Upper lobe of left lung (tissue), 6 donors: ENCODE measurements at regions not wholly inside any gene's neighbourhood (a gene's known extent, or its start where the extent isn't known, plus 50 kb on each side); places are given as distances from the start of the nearest gene placed in this dataset.

Experiments
- ATAC-seq, 2 donors: fragments of 200-7000 bp; cut with Tn5 transposase; one replicate each; pipeline ENCODE4 v1.9.1; 2022; ENCODE audit warnings: mild to moderate bottlenecking in 2 of 2, moderate library complexity in 2 of 2; ENCODE audit not compliant: low FRiP score in 2 of 2
- DNase-seq, 2 donors: peaks; one replicate each; pipeline ENCODE4 v3.0.0-alpha.2; 2019 to 2020
- H3K27ac ChIP-seq, 4 donors: fragments of 200-600 bp; sonication (generic); one replicate each; pipeline ENCODE4 v1.5.1; 2016 to 2019
- H3K27me3 ChIP-seq, 4 donors: fragments of 200-600 bp; sonication (generic); one replicate each; pipeline ENCODE4 v1.5.1; 2017 to 2019
- H3K36me3 ChIP-seq, 4 donors: fragments of 200-600 bp; sonication (generic); one replicate each; pipeline ENCODE4 v1.5.1; 2016 to 2019
- H3K4me1 ChIP-seq, 4 donors: fragments of 200-600 bp; sonication (generic); one replicate each; pipeline ENCODE4 v1.5.1; 2018 to 2019
- H3K4me3 ChIP-seq, 4 donors: fragments of 200-600 bp; sonication (generic); one replicate each; pipeline ENCODE4 v1.5.1; 2017 to 2019; ENCODE audit warnings: mild to moderate bottlenecking in 2 of 4, moderate library complexity in 1 of 4
- H3K9me3 ChIP-seq, 4 donors: fragments of 200-600 bp; sonication (generic); one replicate each; pipeline ENCODE4 v1.5.1; 2018 to 2019
- EP300 ChIP-seq, 4 donors: sonication (generic); formaldehyde crosslinking; IDR thresholded peaks; one replicate each; pipeline ENCODE4 v1.5.1; 2017; ENCODE audit warnings: antibody characterized with exemption in 4 of 4, control low read depth in 2 of 4
- POLR2A ChIP-seq, 4 donors: fragments of 450-650 bp; IDR thresholded peaks; one replicate each; pipeline ENCODE4 v1.5.1; 2016 to 2017; ENCODE audit warnings: antibody characterized with exemption in 4 of 4, mild to moderate bottlenecking in 2 of 4
- POLR2AphosphoS5 ChIP-seq, 2 donors: sonication (generic); formaldehyde crosslinking; IDR thresholded peaks; one replicate each; pipeline ENCODE4 v1.5.1; 2017; ENCODE audit warnings: antibody characterized with exemption in 2 of 2
- WGBS, 2 donors: methylation state at CpG; one replicate each; pipeline ENCODE4 v1.1.5; 2017 to 2018; 5-methylcytosine and 5-hydroxymethylcytosine counted together
- TF ChIP-seq, protein P1 (sequence below), 6 experiments: fragments of 450-650 bp in 4 of 6; fragments of 200-600 bp in 2 of 6; sonication (generic) in 2 of 6; IDR thresholded peaks; one replicate each; pipeline ENCODE4 v1.5.1; 2016 to 2019; ENCODE audit warnings: antibody characterized with exemption in 6 of 6
- donor health status: DM: no; HTN: no; CAD: no; lungs with moderate emphysema.
- donor health status: DM: no; HTN: yes; CAD: no; lungs with severe emphysema.

DNA sequence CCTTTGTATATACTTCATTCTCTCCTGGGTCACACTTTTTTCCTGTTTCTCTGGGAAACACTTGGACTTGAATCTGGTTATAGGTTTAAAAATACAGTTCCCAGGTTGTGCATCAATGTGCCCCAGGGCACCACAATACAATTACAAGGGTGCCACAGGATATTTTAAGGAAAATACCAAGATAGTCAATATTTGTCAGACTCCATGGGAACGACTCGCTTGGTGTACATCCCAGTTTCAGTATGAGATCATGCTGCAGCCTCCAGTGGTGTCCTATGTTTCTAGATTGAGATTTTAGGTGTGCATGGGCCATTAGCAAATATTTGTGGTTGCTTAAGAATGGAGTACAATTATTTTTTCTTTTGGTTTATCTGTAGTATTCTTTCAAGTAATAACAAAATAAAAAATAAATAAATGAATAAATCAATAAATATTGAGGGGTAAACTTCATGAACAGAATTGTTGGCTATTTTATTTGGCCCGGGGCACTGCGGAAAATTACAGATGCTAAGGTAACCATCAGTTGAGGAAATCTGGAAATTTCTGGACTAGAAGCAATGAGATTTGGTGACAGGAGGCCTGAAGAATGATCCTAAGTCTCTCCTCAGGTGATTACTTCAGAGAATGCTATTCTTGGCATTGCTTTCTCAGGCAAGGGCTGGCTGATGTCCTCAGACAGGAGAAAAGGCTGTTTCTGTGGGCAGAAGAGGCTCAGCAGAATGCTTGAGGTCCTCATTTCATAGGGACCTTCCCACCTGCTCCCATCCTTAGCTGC is 649.3 kb upstream of the SOX11 start:
- no peak for DNase-seq
- H3K36me3 ChIP-seq, result no peaks in the 10 kb centered on the region
- 85 to 87% methylated on average over 4 of the region's 4 CpGs for WGBS, 2 donors
- TF ChIP-seq POLR2A (IDR thresholded peaks at IDR 0.05) (no peak), POLR2AphosphoS5 (IDR thresholded peaks at IDR 0.05) (no peak), EP300 (IDR thresholded peaks at IDR 0.05) (no peak)
- TF ChIP-seq, protein P1, sequence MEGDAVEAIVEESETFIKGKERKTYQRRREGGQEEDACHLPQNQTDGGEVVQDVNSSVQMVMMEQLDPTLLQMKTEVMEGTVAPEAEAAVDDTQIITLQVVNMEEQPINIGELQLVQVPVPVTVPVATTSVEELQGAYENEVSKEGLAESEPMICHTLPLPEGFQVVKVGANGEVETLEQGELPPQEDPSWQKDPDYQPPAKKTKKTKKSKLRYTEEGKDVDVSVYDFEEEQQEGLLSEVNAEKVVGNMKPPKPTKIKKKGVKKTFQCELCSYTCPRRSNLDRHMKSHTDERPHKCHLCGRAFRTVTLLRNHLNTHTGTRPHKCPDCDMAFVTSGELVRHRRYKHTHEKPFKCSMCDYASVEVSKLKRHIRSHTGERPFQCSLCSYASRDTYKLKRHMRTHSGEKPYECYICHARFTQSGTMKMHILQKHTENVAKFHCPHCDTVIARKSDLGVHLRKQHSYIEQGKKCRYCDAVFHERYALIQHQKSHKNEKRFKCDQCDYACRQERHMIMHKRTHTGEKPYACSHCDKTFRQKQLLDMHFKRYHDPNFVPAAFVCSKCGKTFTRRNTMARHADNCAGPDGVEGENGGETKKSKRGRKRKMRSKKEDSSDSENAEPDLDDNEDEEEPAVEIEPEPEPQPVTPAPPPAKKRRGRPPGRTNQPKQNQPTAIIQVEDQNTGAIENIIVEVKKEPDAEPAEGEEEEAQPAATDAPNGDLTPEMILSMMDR (IDR thresholded peaks at IDR 0.05), result no peak
- ATAC-seq, result no peak
- no peak overlapping the region for H3K27ac ChIP-seq
- H3K27me3 ChIP-seq, result no peaks in the 10 kb centered on the region
- no peaks in the 10 kb centered on the region for H3K9me3 ChIP-seq
- no peak overlapping the region for H3K4me3 ChIP-seq
- H3K4me1 ChIP-seq, result no peaks in the 10 kb centered on the region

DNA sequence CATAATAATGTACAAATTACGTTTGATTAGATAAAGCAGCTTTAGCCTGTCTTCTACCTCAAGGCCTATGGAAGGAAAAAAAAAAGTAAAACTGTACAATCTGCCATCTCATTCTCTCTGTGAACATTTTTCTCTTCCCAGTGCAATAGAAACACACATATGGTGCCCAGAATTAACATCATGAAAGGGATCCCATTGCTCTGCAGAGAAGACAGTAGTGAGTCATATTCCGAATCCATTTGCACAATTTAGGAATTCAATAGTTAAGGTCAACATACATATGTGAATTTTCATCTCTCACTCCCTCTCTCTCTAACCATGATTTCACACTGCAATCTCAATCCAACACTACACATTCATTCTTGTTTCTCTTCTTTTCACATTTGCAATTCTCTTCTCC is 640.9 kb upstream of the SOX11 start:
- H3K27me3 ChIP-seq, result no peaks in the 10 kb centered on the region

DNA sequence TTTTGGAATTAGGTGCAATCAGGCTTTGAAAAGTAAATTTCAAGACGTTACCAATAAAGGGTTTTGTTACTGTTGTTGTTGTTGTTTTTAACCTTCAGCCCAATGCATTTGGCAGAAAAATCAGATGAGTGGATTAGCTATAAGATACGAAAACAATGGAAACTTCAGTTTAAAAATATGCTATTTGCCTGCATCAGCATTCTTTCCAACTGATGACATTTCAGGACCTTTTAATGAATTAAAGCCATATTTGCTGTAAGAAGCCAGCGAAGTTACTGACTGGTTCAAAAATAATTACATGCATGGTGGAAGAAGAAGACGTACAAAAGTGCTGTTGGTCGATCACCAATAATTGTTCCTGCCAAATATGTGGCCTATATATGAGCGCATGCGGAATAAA is 639.3 kb upstream of the SOX11 start:
- WGBS, 2 donors, result 86 to 91% methylated on average over 7 of the region's 7 CpGs
- ATAC-seq, result no peak
- H3K4me3 ChIP-seq, result no peak overlapping the region
- TF ChIP-seq EP300 (IDR thresholded peaks at IDR 0.05) (no peak), POLR2A (IDR thresholded peaks at IDR 0.05) (no peak)
- TF ChIP-seq, protein P1 (IDR thresholded peaks at IDR 0.05), result no peak
- no peaks in the 10 kb centered on the region for H3K9me3 ChIP-seq
- H3K4me1 ChIP-seq, result no peaks in the 10 kb centered on the region
- H3K27me3 ChIP-seq, result no peaks in the 10 kb centered on the region
- no peak for DNase-seq
- H3K36me3 ChIP-seq, result no peaks in the 10 kb centered on the region
- no peak overlapping the region for H3K27ac ChIP-seq

More for the DNA sequence above, 640.9 kb upstream of the SOX11 start:
- Histone ChIP-seq H3K4me1 (no peaks in the 10 kb centered on the region), H3K9me3 (no peaks in the 10 kb centered on the region), H3K4me3 (no peak overlapping the region), H3K36me3 (no peaks in the 10 kb centered on the region), H3K27ac (no peak overlapping the region)
- ATAC-seq (no peak), DNase-seq (no peak)
- 73 to 81% methylated on average over 2 of the region's 2 CpGs for WGBS, 2 donors
- TF ChIP-seq POLR2AphosphoS5 (IDR thresholded peaks at IDR 0.05) (no peak), EP300 (IDR thresholded peaks at IDR 0.05) (no peak), POLR2A (IDR thresholded peaks at IDR 0.05) (no peak)
- TF ChIP-seq, protein P1 (IDR thresholded peaks at IDR 0.05), result no peak

DNA sequence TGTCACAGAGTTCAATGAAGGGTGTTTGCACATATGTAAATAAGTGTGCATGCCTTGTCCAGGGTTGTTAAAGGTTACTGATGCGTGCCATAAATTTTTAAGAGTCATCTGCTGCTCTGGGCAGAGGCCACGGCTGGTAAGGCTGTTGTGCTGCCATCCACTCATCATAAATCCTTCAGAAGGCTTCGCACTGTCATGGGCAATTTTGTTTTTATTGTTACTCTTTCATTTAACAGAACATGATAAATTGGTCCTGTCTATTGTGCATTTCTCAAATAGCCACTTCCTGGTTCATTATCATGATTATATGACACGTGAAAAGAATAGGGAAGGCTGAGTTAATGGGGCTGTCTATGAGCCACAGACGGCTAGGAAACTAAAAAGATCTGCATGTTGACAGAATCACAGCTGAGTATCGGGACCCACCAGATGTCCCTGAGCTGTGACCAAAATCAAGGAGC is 634.3 kb upstream of the SOX11 start:
- ATAC-seq (no peak), DNase-seq (no peak)
- no peaks in the 10 kb centered on the region for H3K4me1 ChIP-seq
- no peak overlapping the region for H3K27ac ChIP-seq
- no peaks in the 10 kb centered on the region for H3K27me3 ChIP-seq
- no peak for TF ChIP-seq EP300 (IDR thresholded peaks at IDR 0.05)
- TF ChIP-seq, protein P1 (IDR thresholded peaks at IDR 0.05), result no peak
- TF ChIP-seq POLR2AphosphoS5 (IDR thresholded peaks at IDR 0.05), result no peak
- TF ChIP-seq POLR2A (IDR thresholded peaks at IDR 0.05), result no peak
- no peaks in the 10 kb centered on the region for H3K36me3 ChIP-seq
- H3K9me3 ChIP-seq, result no peaks in the 10 kb centered on the region
- WGBS, 2 donors, result 55 to 56% methylated on average over 6 of the region's 6 CpGs
- H3K4me3 ChIP-seq, result no peak overlapping the region

DNA sequence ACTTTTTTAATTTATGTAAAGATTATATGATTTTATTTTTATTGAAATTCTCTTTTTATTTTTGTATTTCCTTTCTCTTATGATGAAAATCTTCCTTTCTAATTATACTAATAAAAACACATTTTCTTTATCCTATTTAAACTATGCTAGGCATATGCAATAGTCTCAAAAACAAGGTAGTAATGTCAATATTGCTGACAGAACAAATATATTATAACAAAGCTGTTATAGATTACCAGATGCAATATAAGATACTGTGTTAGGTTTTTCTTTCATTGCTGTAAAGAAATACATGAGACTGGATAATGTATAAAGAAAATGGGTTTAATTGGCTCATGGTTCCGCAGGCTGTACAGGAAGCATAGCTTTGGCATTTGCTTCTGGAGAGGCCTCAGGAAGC is 631.2 kb upstream of the SOX11 start:
- Histone ChIP-seq H3K9me3 (no peaks in the 10 kb centered on the region), H3K4me1 (no peaks in the 10 kb centered on the region), H3K27me3 (no peaks in the 10 kb centered on the region), H3K36me3 (no peaks in the 10 kb centered on the region), H3K4me3 (no peak overlapping the region), H3K27ac (no peak overlapping the region)
- ATAC-seq (no peak), DNase-seq (no peak)
- 72 to 88% methylated on average over 1 of the region's 1 CpG for WGBS, 2 donors
- TF ChIP-seq, protein P1 (IDR thresholded peaks at IDR 0.05), result no peak
- TF ChIP-seq EP300 (IDR thresholded peaks at IDR 0.05), result no peak
- TF ChIP-seq POLR2A (IDR thresholded peaks at IDR 0.05), result no peak
- TF ChIP-seq POLR2AphosphoS5 (IDR thresholded peaks at IDR 0.05), result no peak
